HFF-Myc (cell line): ENCODE measurements at regions not wholly inside any gene's neighbourhood (a gene's known extent, or its start where the extent isn't known, plus 50 kb on each side); places are given as distances from the start of the nearest gene placed in this dataset.

Experiments
- DNase-seq: peaks from one replicate; pipeline ENCODE4 v3.0.0-alpha.2; 2011; ENCODE audit warnings: low read depth; ENCODE audit errors: extremely low read depth
- H3K4me3 ChIP-seq: replicated peaks from 2 replicates; pipeline ENCODE4 v1.5.1; 2011; ENCODE audit warnings: low read depth, mild to moderate bottlenecking, control low read depth, low read length
- CTCF ChIP-seq: IDR thresholded peaks from 2 replicates; pipeline ENCODE4 v1.5.1; 2012; ENCODE audit warnings: mild to moderate bottlenecking, low read depth, low read length, control low read depth; ENCODE audit errors: missing control alignments

DNA sequence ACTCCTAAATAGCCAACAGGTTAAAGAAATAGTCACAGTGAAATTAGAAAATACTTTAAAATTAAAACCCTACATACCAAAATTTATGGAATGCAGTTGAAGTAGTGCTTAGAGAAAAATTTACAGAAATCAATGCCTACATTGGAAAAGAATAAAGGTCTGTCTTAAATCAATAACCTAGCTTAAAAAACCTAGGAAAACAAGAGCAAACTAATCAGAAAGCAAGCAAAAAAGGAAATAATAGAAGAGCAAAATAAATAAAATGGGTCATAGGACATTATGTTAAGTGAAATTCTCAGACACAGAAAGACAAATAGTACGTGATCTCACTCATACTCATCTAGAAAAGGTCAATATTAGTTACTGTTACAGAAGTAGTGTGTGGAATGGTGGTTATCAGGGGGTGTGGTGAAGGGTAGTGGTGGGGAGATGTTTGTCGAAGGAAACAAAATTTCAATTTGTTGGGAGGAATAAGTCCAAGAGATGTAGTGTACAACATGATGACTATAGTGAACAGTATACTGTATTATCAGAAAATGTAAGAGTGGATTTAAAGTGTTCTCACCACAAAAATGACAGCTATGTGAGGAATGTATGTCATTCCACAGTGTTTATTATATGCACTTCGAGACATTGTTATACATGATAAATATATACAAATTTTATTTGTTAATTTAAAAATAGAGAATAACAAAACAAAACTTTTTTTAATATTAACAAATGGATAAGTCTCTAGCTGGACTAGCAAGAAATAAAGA, 423.6 kb downstream of the CDH26 start:
- H3K4me3 ChIP-seq: no peak overlapping the region
- no peak for DNase-seq
- no peak for TF ChIP-seq CTCF

- no peak for TF ChIP-seq CTCF
- H3K4me3 ChIP-seq: no peak overlapping the region
- no peak for DNase-seq
Measured at GRCh38 chr20:60389441-60389840, 431.2 kb downstream of the CDH26 start.

- DNase-seq: no peak
- no peak overlapping the region for H3K4me3 ChIP-seq
- TF ChIP-seq CTCF: no peak
Measured at GRCh38 chr20:60389882-60390281, 431.7 kb downstream of the CDH26 start.

DNA sequence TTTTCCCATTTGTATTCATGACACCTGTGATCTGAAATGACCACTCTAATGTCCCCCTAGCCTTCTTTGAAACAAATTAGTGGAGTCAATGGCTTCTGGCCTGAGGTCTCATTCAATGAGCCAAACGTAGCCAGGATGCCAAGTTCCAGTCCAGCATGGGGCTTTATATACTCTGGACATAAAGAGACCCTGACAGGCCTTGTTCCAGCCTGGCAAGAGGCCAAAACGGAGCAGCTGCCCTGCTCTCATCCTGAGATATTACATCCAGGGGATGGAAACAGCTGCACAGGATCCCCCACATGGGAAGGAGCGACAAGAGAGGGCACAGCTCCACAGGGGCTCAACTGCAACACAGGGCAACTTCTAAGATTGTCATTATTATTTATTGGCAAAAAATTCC, 437.8 kb downstream of the CDH26 start:
- no peak overlapping the region for H3K4me3 ChIP-seq
- no peak for TF ChIP-seq CTCF
- DNase-seq: no peak

GRCh38 chr20:60400567-60400966, 442.3 kb downstream of the CDH26 start:
- no peak for DNase-seq
- TF ChIP-seq CTCF: no peak
- H3K4me3 ChIP-seq: no peak overlapping the region

- TF ChIP-seq CTCF: no peak
- no peak for DNase-seq
- no peak overlapping the region for H3K4me3 ChIP-seq
Measured at GRCh38 chr20:60402189-60403058, 444.2 kb downstream of the CDH26 start.
